ENCODE measurements at regions not wholly inside any gene's neighbourhood (a gene's known extent, or its start where the extent isn't known, plus 50 kb on each side); places are given as distances from the start of the nearest gene placed in this dataset.
"Not testable (repeated sequence)": the region's sequence is repeated elsewhere in the genome, so short reads cannot be mapped to it uniquely, and the experiment has no call there.

DNA sequence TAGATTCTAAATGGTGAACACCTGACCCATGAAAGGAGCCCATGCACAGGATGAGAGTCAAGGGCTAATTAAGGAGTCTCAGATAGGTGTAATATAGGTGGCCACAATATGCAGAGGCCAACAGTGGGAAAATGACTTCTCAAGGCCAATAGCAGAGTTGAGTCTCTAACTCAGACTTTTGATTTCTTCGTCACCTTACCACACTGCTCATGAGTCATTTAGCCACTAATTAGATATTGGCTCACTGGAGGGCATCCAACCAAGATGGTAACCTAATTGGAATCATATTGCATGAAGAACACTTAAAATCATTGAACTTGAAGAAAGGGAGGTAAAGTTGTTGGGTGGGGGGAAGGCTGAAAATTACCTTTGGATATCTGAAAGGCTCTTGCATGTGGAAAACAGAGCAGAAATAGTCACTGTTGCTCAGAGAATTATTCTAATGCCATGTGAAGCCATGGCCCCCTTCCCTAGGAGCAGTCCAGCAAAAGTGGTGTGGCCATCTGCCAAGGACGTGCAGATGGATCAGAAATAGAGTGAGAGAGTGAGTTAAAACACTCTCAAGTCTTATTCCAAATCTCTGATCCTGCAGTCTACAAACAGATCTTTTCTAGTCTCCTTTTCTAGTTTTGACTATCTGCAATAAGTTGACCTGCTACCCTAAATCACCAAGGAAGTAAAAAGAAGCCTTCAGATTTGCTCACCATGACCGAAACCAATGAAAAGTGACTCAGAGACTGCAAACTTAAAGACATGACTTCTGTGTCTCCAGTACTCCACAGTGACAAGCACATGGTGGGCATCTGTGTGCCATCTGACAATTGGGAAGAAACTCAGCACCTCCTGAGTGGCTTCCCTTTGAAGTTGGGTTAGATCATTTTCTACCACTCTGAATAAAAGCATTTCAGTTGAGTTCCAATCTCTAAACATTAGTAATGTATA, 93.9 kb upstream of the C1QTNF7 start:
- Mint-ChIP-seq H3K9me3 (peaks cover 0 to 6% of the 10 kb centered on the region in 2 donors), H3K36me3 (no peaks in the 10 kb centered on the region), H3K27ac (no peak overlapping the region)
- no peak for DNase-seq (ENCODE audit: low spot score in 2 of 2)
- ATAC-seq = peak; percentile 37 to 81

DNA sequence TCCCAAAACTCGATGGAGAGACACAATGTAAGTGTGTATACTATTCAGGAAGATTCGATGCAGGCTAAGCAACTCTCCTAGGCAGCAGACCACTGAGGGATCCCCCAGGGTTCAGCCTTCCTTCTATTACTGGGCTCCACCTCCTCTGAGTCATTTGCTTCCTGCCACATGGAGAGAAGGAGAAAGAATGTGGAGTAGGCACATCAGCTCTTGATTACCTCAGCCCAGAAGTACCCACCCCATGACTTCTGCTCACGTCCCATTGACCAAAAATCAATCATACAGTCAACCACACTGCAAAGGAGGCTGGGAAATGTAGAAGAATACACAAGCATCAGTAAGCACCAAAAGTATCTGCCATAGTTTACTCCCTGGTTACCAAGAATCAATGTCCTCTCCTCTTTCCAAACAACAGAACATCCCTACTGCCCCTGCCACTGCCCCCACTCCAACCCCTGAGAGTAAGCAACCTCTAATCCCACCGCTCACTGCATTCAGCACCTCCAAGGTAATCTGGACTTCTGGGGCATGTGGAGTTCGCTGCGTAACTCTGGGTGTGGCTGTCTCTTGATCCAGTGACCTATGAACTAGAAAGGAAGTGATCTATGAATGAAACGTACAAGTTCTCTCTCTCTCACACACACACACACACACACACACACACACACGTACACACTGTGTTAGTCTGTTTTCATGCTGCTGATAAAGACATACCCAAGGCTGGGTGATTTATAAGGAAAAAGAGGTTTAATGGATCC, 91.2 kb upstream of the C1QTNF7 start:
- Mint-ChIP-seq H3K9me3 (peaks cover 0 to 6% of the 10 kb centered on the region in 2 donors), H3K36me3 (no peaks in the 10 kb centered on the region), H3K27ac (no peak overlapping the region)
- ATAC-seq = no peak
- no peak for DNase-seq (ENCODE audit: low spot score in 2 of 2)

DNA sequence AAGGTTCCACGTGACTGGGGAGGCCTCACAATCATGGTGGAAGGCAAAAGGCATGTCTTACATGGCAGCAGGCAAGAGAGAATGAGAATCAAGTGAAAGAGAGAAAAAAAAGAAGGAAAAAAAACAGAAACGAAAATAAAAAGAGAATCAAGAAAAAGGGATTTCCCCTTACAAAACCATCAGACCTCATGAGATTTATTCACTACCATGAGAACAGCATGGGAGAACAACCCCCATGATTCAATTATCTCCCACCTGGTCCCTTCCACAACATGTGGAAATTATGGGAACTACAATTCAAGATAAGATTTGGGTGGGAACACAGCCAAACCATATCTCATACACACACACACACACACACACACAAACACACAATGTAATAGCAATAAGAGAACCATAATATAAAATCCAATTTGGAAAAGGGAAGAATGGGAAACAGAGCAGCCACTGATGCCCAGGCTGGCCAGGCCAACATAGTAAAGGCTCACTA, 90.6 kb upstream of the C1QTNF7 start:
- DNase-seq (ENCODE audit: low spot score in 2 of 2); H3K9me3 Mint-ChIP-seq; H3K36me3 Mint-ChIP-seq; H3K27ac Mint-ChIP-seq; ATAC-seq: not testable (repeated sequence)

DNA sequence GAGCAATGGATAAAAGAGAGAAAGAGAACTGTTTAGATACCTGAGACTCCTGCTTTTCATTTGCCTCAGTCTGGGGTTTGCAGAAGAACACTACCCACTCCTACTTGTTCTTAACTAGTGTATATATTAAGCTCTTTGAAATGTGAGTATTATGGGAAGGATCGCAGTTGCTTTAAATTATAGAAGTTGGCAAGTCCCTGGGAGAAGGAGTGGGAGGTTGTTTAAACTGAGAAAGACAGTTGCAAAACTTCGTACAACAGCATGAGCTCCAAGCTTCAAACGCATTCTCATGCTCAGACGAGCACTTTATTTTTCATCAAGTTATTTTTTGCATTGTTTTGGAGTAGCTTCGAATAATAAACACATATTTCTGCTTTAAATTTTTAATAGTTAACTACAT, 88.1 kb upstream of the C1QTNF7 start:
- H3K36me3 Mint-ChIP-seq = no peaks in the 10 kb centered on the region
- no peak overlapping the region for H3K27ac Mint-ChIP-seq
- H3K9me3 Mint-ChIP-seq = peaks cover 0 to 6% of the 10 kb centered on the region in 2 donors
- ATAC-seq (no peak), DNase-seq (ENCODE audit: low spot score in 2 of 2) (no peak)

- Mint-ChIP-seq H3K27ac (no peak overlapping the region), H3K36me3 (no peaks in the 10 kb centered on the region), H3K9me3 (peaks cover 0 to 6% of the 10 kb centered on the region in 2 donors)
- no peak for DNase-seq (ENCODE audit: low spot score in 2 of 2)
- ATAC-seq = no peak
Observed at GRCh38 chr4:15340332-15340731, 87.5 kb upstream of the C1QTNF7 start.

GRCh38 chr4:15340902-15341732, 86.7 kb upstream of the C1QTNF7 start:
- Mint-ChIP-seq H3K36me3 (no peaks in the 10 kb centered on the region), H3K27ac (no peak overlapping the region), H3K9me3 (peaks cover 0 to 6% of the 10 kb centered on the region in 2 donors)
- DNase-seq (ENCODE audit: low spot score in 2 of 2) = no peak
- no peak for ATAC-seq

GRCh38 chr4:15341733-15342300, 86.0 kb upstream of the C1QTNF7 start:
- no peak for DNase-seq (ENCODE audit: low spot score in 2 of 2)
- no peak for ATAC-seq
- no peaks in the 10 kb centered on the region for H3K36me3 Mint-ChIP-seq
- peaks cover 4 to 6% of the 10 kb centered on the region in 2 donors for H3K9me3 Mint-ChIP-seq
- no peak overlapping the region for H3K27ac Mint-ChIP-seq

DNA sequence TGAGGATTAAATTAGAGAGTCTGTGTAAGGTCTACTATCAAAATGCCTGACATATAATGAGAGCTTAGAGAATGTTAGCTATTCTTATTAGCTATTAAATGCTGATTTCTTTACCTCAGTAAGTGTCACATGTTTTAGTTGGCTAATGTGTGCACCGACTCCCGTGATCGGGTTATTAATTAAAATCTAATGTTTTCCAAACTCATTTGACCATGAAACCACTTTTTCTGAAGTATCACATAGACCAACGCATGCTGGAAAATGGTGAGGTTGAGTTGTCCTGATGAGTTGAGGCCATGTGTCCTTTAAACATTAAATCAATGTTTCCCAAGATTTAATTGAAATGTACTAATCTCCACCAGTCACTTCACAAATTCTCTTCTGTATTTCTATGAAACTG, 84.8 kb upstream of the C1QTNF7 start:
- no peak overlapping the region for H3K27ac Mint-ChIP-seq
- no peak for ATAC-seq

GRCh38 chr4:15343581-15343980, 84.3 kb upstream of the C1QTNF7 start:
- Mint-ChIP-seq H3K36me3 (no peaks in the 10 kb centered on the region), H3K9me3 (peaks cover 0 to 5% of the 10 kb centered on the region in 2 donors), H3K27ac (no peak overlapping the region)
- DNase-seq (ENCODE audit: low spot score in 2 of 2) (no peak), ATAC-seq (no peak)

More for the DNA sequence above, 84.8 kb upstream of the C1QTNF7 start:
- no peaks in the 10 kb centered on the region for H3K36me3 Mint-ChIP-seq
- no peak for DNase-seq (ENCODE audit: low spot score in 2 of 2)
- H3K9me3 Mint-ChIP-seq = peaks cover 0 to 5% of the 10 kb centered on the region in 2 donors

- no peak for ATAC-seq
- DNase-seq (ENCODE audit: low spot score in 2 of 2) = no peak
- Mint-ChIP-seq H3K36me3 (no peaks in the 10 kb centered on the region), H3K9me3 (peaks cover 0 to 5% of the 10 kb centered on the region in 2 donors), H3K27ac (no peak overlapping the region)
Observed at GRCh38 chr4:15344041-15344440, 83.8 kb upstream of the C1QTNF7 start.

DNA sequence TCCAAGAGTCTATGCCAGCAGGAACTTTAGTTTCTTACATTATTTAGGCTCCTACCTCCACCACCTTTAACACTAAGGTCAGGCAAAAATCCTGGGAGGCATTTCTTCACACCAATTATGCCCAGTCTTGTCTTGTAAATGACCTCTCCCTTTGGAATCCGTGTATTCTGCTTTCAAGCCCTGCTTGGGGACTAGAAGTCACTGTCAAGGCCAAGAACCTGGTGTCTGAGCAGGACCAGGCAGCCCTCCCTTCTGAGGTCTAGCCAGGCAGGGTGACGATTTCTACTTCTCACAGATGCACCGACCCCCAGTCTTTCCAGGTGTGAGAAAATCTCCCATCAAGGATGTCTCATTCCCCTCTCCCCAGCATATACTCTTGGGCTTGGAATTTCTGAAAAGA, 82.7 kb upstream of the C1QTNF7 start:
- no peak for DNase-seq (ENCODE audit: low spot score in 2 of 2)
- Mint-ChIP-seq H3K27ac (no peak overlapping the region), H3K36me3 (no peaks in the 10 kb centered on the region), H3K9me3 (peaks cover 0 to 5% of the 10 kb centered on the region in 2 donors)
- no peak for ATAC-seq

DNA sequence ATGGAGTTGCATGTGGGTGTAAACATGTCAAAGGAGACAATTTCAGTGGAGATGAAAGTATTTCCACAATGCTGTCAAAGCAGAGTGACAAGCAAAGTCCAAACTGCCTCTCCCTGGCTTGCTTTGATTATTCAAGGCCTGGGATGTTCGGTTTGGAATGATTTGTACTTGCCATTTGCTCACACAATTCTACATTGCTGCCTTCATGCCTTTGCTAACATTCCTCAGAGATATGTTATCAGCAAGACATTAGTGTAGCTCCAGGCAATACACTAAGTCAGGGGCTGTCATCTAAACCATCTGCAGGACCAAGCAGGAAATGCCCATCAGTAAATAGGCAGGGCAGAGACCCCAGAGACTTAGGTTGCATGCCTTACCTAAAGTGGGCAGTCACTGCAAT, 79.6 kb upstream of the C1QTNF7 start:
- Mint-ChIP-seq H3K9me3 (peaks cover 0 to 5% of the 10 kb centered on the region in 2 donors), H3K27ac (no peak overlapping the region), H3K36me3 (no peaks in the 10 kb centered on the region)
- no peak for DNase-seq (ENCODE audit: low spot score in 2 of 2)
- ATAC-seq = no peak

GRCh38 chr4:15348695-15349094, 79.1 kb upstream of the C1QTNF7 start:
- peaks cover 0 to 5% of the 10 kb centered on the region in 2 donors for H3K9me3 Mint-ChIP-seq
- no peak overlapping the region for H3K27ac Mint-ChIP-seq
- no peaks in the 10 kb centered on the region for H3K36me3 Mint-ChIP-seq
- DNase-seq (ENCODE audit: low spot score in 2 of 2) (no peak), ATAC-seq (no peak)

DNA sequence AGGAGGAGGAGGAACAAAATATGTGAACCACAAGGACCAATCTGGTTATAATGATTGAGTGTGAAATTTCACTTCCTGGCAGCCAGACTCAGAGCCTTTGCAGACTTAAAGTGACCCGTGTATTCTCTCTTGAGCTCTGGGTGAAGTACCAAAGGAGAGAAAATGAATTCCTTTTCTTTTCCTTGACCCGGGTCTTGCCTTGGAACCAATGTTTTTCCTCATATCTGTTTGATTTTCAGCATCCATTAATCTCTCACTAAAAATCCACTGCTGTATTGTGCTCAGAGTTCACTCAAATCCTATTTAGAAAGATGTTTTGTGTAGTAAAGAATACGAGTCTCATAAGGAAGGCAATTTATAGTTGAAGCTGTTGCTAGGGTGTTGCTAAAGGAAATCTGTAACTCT, 78.3 kb upstream of the C1QTNF7 start:
- peak in 1 of 2 donors; percentile 68 for ATAC-seq
- no peaks in the 10 kb centered on the region for H3K36me3 Mint-ChIP-seq
- no peak for DNase-seq (ENCODE audit: low spot score in 2 of 2)
- peaks cover 0 to 5% of the 10 kb centered on the region in 2 donors for H3K9me3 Mint-ChIP-seq
- no peak overlapping the region for H3K27ac Mint-ChIP-seq

GRCh38 chr4:15349965-15350364, 77.9 kb upstream of the C1QTNF7 start:
- no peak for ATAC-seq
- no peak overlapping the region for H3K27ac Mint-ChIP-seq
- DNase-seq (ENCODE audit: low spot score in 2 of 2) = no peak
- peaks cover 0 to 5% of the 10 kb centered on the region in 2 donors for H3K9me3 Mint-ChIP-seq
- no peaks in the 10 kb centered on the region for H3K36me3 Mint-ChIP-seq

DNA sequence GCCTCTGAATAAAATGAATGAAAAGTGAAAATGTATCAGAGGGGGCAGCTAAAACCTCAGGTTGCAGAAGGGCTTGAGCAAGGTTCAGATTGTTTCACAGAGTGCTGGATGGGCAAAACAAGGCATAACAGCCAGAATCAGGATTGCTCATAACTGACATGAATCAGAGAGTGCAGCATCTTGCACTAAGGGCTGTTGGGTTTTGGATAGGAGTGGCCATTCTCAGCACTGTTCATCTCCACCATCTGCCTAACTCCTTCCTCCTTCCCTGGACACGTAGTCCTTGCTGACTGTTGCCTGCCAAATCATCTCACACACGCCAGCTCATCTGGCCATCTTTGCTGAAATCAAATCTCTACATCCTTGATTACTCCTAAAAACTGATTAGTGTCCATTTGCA, 75.3 kb upstream of the C1QTNF7 start:
- ATAC-seq (peak in 1 of 2 donors; percentile 61), DNase-seq (ENCODE audit: low spot score in 2 of 2) (no peak)
- Mint-ChIP-seq H3K36me3 (no peaks in the 10 kb centered on the region), H3K9me3 (no peaks in the 10 kb centered on the region), H3K27ac (no peak overlapping the region)

Measured in activated naive CD4-positive, alpha-beta T cell treated with anti-CD3 and anti-CD28 coated beads, Interleukin-2, amount 50 U/mL, for 72 hours (primary cell).